ENCODE measurements at regions not wholly inside any gene's neighbourhood (a gene's known extent, or its start where the extent isn't known, plus 50 kb on each side); places are given as distances from the start of the nearest gene placed in this dataset.
A peak's percentile ranks its signal among the peaks of the same experiment; 100 is the strongest.

DNA sequence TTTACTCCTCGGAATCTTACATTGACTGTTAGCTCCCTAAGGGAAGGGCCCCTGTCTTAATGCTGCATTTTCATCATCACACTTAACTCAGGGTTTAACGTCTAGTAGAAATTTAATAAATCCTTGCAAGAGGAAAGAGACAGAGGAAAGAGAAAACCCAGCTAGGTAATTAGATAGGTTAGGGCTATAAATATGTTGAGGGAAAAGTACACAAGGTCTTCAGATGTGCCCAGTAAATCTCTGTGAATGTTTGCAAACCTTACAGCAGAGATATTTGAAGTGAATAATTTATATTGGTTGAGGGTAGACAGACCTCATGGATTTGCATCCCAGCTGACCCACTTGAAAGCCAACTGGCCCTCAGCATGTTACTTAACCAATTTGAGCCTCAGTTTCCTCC, 315.5 kb upstream of the NPVF start:
- H3K9me3 ChIP-seq = no peaks in the 10 kb centered on the region
- peaks cover 13% of the 10 kb centered on the region for H3K4me1 ChIP-seq
- 81 to 83% methylated on average over 2 of the region's 2 CpGs for WGBS, 2 donors
- no peaks in the 10 kb centered on the region for H3K36me3 ChIP-seq (ENCODE audit: low read depth, missing control alignments)
- H3K27ac ChIP-seq = no peak overlapping the region
- no peaks in the 10 kb centered on the region for H3K27me3 ChIP-seq
- TF ChIP-seq, protein P1, sequence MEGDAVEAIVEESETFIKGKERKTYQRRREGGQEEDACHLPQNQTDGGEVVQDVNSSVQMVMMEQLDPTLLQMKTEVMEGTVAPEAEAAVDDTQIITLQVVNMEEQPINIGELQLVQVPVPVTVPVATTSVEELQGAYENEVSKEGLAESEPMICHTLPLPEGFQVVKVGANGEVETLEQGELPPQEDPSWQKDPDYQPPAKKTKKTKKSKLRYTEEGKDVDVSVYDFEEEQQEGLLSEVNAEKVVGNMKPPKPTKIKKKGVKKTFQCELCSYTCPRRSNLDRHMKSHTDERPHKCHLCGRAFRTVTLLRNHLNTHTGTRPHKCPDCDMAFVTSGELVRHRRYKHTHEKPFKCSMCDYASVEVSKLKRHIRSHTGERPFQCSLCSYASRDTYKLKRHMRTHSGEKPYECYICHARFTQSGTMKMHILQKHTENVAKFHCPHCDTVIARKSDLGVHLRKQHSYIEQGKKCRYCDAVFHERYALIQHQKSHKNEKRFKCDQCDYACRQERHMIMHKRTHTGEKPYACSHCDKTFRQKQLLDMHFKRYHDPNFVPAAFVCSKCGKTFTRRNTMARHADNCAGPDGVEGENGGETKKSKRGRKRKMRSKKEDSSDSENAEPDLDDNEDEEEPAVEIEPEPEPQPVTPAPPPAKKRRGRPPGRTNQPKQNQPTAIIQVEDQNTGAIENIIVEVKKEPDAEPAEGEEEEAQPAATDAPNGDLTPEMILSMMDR (IDR thresholded peaks at IDR 0.05) = no peak
- no peak for TF ChIP-seq POLR2A (IDR thresholded peaks at IDR 0.05)
- DNase-seq = no peak
- H3K4me3 ChIP-seq = no peak overlapping the region
- intact Hi-C loops (cut with DNase I; ENCODE audit: low total_unique reads) = no loop called here

DNA sequence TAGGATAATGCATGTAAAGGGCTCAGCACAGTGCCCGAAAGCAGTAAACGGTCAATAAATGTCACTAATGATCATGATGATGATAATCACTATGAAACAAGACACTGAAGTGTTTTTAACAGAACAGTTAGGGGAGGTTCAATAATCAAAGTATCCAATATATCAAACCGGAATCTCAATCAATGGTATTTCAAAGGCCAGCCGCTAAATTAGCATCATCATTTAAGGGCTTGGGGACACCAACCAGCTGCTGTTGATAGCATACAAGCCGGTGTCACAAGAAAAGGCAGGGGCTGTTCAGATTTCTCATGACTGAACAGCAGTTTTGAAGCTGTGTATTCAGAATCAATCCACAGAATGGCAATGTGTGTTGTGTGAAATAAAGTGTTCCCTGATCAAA, 316.0 kb upstream of the NPVF start:
- no peaks in the 10 kb centered on the region for H3K36me3 ChIP-seq (ENCODE audit: low read depth, missing control alignments)
- 72 to 89% methylated on average over 5 of the region's 5 CpGs for WGBS, 2 donors
- peaks cover 14% of the 10 kb centered on the region for H3K4me1 ChIP-seq
- H3K9me3 ChIP-seq = no peaks in the 10 kb centered on the region
- no peaks in the 10 kb centered on the region for H3K27me3 ChIP-seq
- no peak overlapping the region for H3K4me3 ChIP-seq
- no peak overlapping the region for H3K27ac ChIP-seq
- intact Hi-C loops (cut with DNase I; ENCODE audit: low total_unique reads) = no loop called here
- DNase-seq = no peak
- TF ChIP-seq, protein P1 (IDR thresholded peaks at IDR 0.05) = no peak
- TF ChIP-seq POLR2A (IDR thresholded peaks at IDR 0.05) = no peak

- intact Hi-C loops (cut with DNase I; ENCODE audit: low total_unique reads) = no loop called here
- Histone ChIP-seq H3K4me3 (no peak overlapping the region), H3K27me3 (no peaks in the 10 kb centered on the region), H3K27ac (peak overlapping the region in 1 of 2 donors; percentile 23), H3K36me3 (ENCODE audit: low read depth, missing control alignments) (no peaks in the 10 kb centered on the region), H3K4me1 (peaks cover 17% of the 10 kb centered on the region), H3K9me3 (no peaks in the 10 kb centered on the region)
- WGBS, 2 donors = 50 to 58% methylated on average over 7 of the region's 7 CpGs
- DNase-seq = peak; percentile 63
- TF ChIP-seq, protein P1 (IDR thresholded peaks at IDR 0.05) = no peak
- TF ChIP-seq POLR2A (IDR thresholded peaks at IDR 0.05) = no peak
Observed at GRCh38 chr7:25545124-25546008, 317.1 kb upstream of the NPVF start.

DNA sequence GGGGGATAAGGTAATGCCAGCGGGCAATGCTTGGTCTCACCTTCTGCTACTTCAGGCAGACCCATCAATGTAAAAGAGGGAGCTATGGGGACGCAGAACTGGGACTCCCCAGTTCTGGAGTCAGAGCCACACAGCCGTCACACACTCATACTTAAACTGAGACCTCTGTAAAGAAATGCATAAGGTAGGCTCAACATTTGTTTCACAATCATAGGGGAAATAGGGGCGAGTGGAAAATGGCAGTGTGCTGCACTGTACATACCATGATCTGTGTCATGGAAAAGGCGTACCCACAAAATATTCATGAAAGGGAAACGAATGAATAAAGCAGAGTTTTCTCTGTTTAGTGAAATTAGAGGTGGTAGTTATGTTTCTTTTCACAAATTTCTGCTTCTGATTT, 318.0 kb upstream of the NPVF start:
- DNase-seq = no peak
- no peak overlapping the region for H3K27ac ChIP-seq
- no peaks in the 10 kb centered on the region for H3K36me3 ChIP-seq (ENCODE audit: low read depth, missing control alignments)
- TF ChIP-seq, protein P1 (IDR thresholded peaks at IDR 0.05) = no peak
- TF ChIP-seq POLR2A (IDR thresholded peaks at IDR 0.05) = no peak
- H3K4me3 ChIP-seq = no peak overlapping the region
- peaks cover 17% of the 10 kb centered on the region for H3K4me1 ChIP-seq
- no peaks in the 10 kb centered on the region for H3K9me3 ChIP-seq
- 85 to 91% methylated on average over 6 of the region's 6 CpGs for WGBS, 2 donors
- no peaks in the 10 kb centered on the region for H3K27me3 ChIP-seq
- intact Hi-C loops (cut with DNase I; ENCODE audit: low total_unique reads) = no loop called here

Measured in testis (tissue), 2 donors.